NCI-H748 (cell line): ENCODE measurements at regions not wholly inside any gene's neighbourhood (a gene's known extent, or its start where the extent isn't known, plus 50 kb on each side); places are given as distances from the start of the nearest gene placed in this dataset.

Source experiments
- DNase-seq: peaks from one replicate; lab custom pipeline; 2025; ENCODE audit not compliant: unreplicated experiment; lab: John Stamatoyannopoulos, UW

GRCh38 chr9:84173961-84174360 is 166.6 kb downstream of the SLC28A3 start:
- no peak for DNase-seq

GRCh38 chr9:84174486-84174885 is 166.1 kb downstream of the SLC28A3 start:
- DNase-seq, result no peak

- DNase-seq, result no peak
Measured at GRCh38 chr9:84177407-84177806, 163.2 kb downstream of the SLC28A3 start.

- DNase-seq, result no peak
Measured at GRCh38 chr9:84179531-84179930, 161.0 kb downstream of the SLC28A3 start.

- DNase-seq, result no peak
Measured at GRCh38 chr9:84187090-84187489, 153.5 kb downstream of the SLC28A3 start.

GRCh38 chr9:84189904-84190303 is 150.7 kb downstream of the SLC28A3 start:
- no peak for DNase-seq

GRCh38 chr9:84190411-84190810 is 150.1 kb downstream of the SLC28A3 start:
- no peak for DNase-seq

- DNase-seq, result no peak
Measured at GRCh38 chr9:84206801-84207370, 133.7 kb downstream of the SLC28A3 start.

- no peak for DNase-seq
Measured at GRCh38 chr9:84207491-84207951, 133.0 kb downstream of the SLC28A3 start.

- DNase-seq, result no peak
Measured at GRCh38 chr9:84212246-84212645, 128.3 kb downstream of the SLC28A3 start.

- no peak for DNase-seq
Measured at GRCh38 chr9:84212982-84213381, 127.6 kb downstream of the SLC28A3 start.

- DNase-seq, result no peak
Measured at GRCh38 chr9:84216151-84216550, 124.4 kb downstream of the SLC28A3 start.

- no peak for DNase-seq
Measured at GRCh38 chr9:84218322-84218721, 122.2 kb downstream of the SLC28A3 start.

- no peak for DNase-seq
Measured at GRCh38 chr9:84224246-84224645, 116.3 kb downstream of the SLC28A3 start.
